Keratinocyte (primary cell): ENCODE measurements at regions not wholly inside any gene's neighbourhood (a gene's known extent, or its start where the extent isn't known, plus 50 kb on each side); places are given as distances from the start of the nearest gene placed in this dataset.

Experiments used
- DNase-seq: peaks from one replicate; pipeline ENCODE4 v3.0.0-alpha.2; 2011; ENCODE audit warnings: low read depth, missing footprints, low spot score
- FAIRE-seq: peaks from 2 replicates; lab custom pipeline; 2011; peaks lifted over from hg19 to GRCh38; lab: Jason Lieb, UNC
- H2AFZ ChIP-seq: 2 replicates; pipeline ENCODE4 v1.6.0; 2012; ENCODE audit warnings: low read length, control low read depth, inconsistent platforms; ENCODE audit not compliant: control insufficient read depth
- H3K27ac ChIP-seq: 2 replicates; pipeline ENCODE4 v1.5.1; 2011; ENCODE audit warnings: low read length; ENCODE audit not compliant: control insufficient read depth, insufficient read depth
- H3K27me3 ChIP-seq: 3 replicates; pipeline ENCODE4 v1.6.0; 2011; ENCODE audit warnings: low read length; ENCODE audit not compliant: control insufficient read depth, insufficient read depth; ENCODE audit errors: extremely low read depth
- H3K36me3 ChIP-seq, 2 experiments: 2 replicates in 1 of 2; 3 replicates in 1 of 2; pipeline ENCODE4 v1.5.1; 2011; ENCODE audit warnings: low read length in 2 of 2, mild to moderate bottlenecking in 1 of 2; ENCODE audit not compliant: control insufficient read depth in 2 of 2, insufficient read depth in 2 of 2; ENCODE audit errors: extremely low read depth in 1 of 2
- H3K4me1 ChIP-seq: 3 replicates; pipeline ENCODE4 v1.5.1; 2011; ENCODE audit warnings: low read length; ENCODE audit not compliant: control insufficient read depth, insufficient read depth; ENCODE audit errors: extremely low read depth
- H3K4me2 ChIP-seq: 3 replicates; pipeline ENCODE4 v1.6.0; 2011; ENCODE audit warnings: low read depth, low read length; ENCODE audit not compliant: control insufficient read depth, insufficient read depth; ENCODE audit errors: extremely low read depth
- H3K4me3 ChIP-seq, 3 experiments: fragments of 200-600 bp in 1 of 3; sonication (generic) in 1 of 3; 2 replicates in 2 of 3; 3 replicates in 1 of 3; pipeline ENCODE4 v1.5.1; 2011 to 2016; ENCODE audit warnings: low read length in 3 of 3, mild to moderate bottlenecking in 3 of 3, control low read depth in 2 of 3, inconsistent platforms in 1 of 3, low read depth in 1 of 3, mixed read lengths in 1 of 3, mixed run types in 1 of 3, moderate library complexity in 1 of 3; ENCODE audit not compliant: control insufficient read depth in 2 of 3, insufficient read depth in 2 of 3; ENCODE audit errors: extremely low read depth in 1 of 3
- H3K79me2 ChIP-seq: 2 replicates; pipeline ENCODE4 v1.6.0; 2012; ENCODE audit warnings: low read length; ENCODE audit not compliant: control insufficient read depth, insufficient read depth
- H3K9ac ChIP-seq: 3 replicates; pipeline ENCODE4 v1.6.0; 2011; ENCODE audit warnings: low read length; ENCODE audit not compliant: control insufficient read depth, insufficient read depth; ENCODE audit errors: extremely low read depth
- H3K9me1 ChIP-seq: 3 replicates; pipeline ENCODE4 v1.6.0; 2011; ENCODE audit warnings: low read length; ENCODE audit not compliant: control insufficient read depth, insufficient read depth; ENCODE audit errors: extremely low read depth
- H3K9me3 ChIP-seq: 2 replicates; pipeline ENCODE4 v1.5.1; 2012; ENCODE audit warnings: low read depth, low read length; ENCODE audit not compliant: control insufficient read depth
- H4K20me1 ChIP-seq: 3 replicates; pipeline ENCODE4 v1.6.0; 2011; ENCODE audit warnings: low read length; ENCODE audit not compliant: control insufficient read depth, insufficient read depth; ENCODE audit errors: extremely low read depth
- EZH2 ChIP-seq: IDR thresholded peaks from one replicate; pipeline ENCODE4 v1.6.1; 2012; ENCODE audit warnings: inconsistent platforms, mild to moderate bottlenecking, low read length, moderate library complexity
- dilution Hi-C: fragments of 300-500 bp; cut with MboI; formaldehyde crosslinking; loops from one replicate; pipeline ENCODE4 v1.7.0; 2020; ENCODE audit warnings: low sequenced_read_pairs; ENCODE audit not compliant: extremely low pct_ligation_motif_present
- TF ChIP-seq, protein P1 (sequence below), 3 experiments: IDR thresholded peaks in 1 of 3; conservative IDR thresholded peaks in 1 of 3; optimal IDR thresholded peaks in 1 of 3; 2 replicates in 2 of 3; 3 replicates in 1 of 3; pipeline versions ENCODE3 to v1.5.1; 2011; ENCODE audit warnings: low read length in 3 of 3, mild to moderate bottlenecking in 3 of 3, moderate library complexity in 2 of 3, control low read depth in 1 of 3, inconsistent platforms in 1 of 3; ENCODE audit not compliant: insufficient read depth in 2 of 3; ENCODE audit errors: extremely low read depth in 1 of 3

DNA sequence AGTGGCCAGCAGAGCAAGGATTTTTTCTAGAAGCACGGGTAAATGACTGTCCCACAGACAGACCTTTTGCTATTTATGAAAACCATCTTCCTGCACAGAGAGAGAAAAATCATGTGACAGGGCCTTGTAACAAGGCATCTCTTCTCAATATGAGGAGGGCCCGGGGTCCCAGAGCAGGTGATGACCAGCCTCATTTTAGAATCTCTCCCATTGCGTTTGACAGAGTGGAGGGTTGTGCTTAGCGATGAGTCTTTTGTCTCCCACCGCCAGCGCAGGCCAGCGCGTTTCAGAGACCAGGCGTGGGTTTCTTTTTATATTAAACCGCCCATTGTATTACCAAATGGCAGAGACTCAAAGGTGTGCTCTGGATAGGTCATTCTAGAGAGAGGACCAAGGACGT lies 97.4 kb upstream of the UBL3 start:
- dilution Hi-C loops = no loop called here
- no peak for FAIRE-seq
- H2AFZ ChIP-seq = no peak overlapping the region
- no peak overlapping the region for H3K4me3 ChIP-seq
- no peaks in the 10 kb centered on the region for H3K9me1 ChIP-seq
- no peak overlapping the region for H3K4me2 ChIP-seq
- peaks cover 7% of the 10 kb centered on the region for H3K27me3 ChIP-seq
- no peaks in the 10 kb centered on the region for H4K20me1 ChIP-seq
- no peak overlapping the region for H3K27ac ChIP-seq
- H3K9me3 ChIP-seq = no peaks in the 10 kb centered on the region
- no peaks in the 10 kb centered on the region for H3K4me1 ChIP-seq
- no peaks in the 10 kb centered on the region for H3K36me3 ChIP-seq
- H3K9ac ChIP-seq = no peak overlapping the region
- no peaks in the 10 kb centered on the region for H3K79me2 ChIP-seq
- DNase-seq = no peak
- no peak for TF ChIP-seq EZH2
- TF ChIP-seq, protein P1, sequence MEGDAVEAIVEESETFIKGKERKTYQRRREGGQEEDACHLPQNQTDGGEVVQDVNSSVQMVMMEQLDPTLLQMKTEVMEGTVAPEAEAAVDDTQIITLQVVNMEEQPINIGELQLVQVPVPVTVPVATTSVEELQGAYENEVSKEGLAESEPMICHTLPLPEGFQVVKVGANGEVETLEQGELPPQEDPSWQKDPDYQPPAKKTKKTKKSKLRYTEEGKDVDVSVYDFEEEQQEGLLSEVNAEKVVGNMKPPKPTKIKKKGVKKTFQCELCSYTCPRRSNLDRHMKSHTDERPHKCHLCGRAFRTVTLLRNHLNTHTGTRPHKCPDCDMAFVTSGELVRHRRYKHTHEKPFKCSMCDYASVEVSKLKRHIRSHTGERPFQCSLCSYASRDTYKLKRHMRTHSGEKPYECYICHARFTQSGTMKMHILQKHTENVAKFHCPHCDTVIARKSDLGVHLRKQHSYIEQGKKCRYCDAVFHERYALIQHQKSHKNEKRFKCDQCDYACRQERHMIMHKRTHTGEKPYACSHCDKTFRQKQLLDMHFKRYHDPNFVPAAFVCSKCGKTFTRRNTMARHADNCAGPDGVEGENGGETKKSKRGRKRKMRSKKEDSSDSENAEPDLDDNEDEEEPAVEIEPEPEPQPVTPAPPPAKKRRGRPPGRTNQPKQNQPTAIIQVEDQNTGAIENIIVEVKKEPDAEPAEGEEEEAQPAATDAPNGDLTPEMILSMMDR (optimal IDR thresholded peaks at IDR 0.05 in 1 of 3, IDR thresholded peaks at IDR 0.05 in 1 of 3, conservative IDR thresholded peaks at IDR 0.05 in 1 of 3; ENCODE audit: extremely low read depth in 1 of 3, insufficient read depth in 2 of 3, low read length in 3 of 3) = no peak

DNA sequence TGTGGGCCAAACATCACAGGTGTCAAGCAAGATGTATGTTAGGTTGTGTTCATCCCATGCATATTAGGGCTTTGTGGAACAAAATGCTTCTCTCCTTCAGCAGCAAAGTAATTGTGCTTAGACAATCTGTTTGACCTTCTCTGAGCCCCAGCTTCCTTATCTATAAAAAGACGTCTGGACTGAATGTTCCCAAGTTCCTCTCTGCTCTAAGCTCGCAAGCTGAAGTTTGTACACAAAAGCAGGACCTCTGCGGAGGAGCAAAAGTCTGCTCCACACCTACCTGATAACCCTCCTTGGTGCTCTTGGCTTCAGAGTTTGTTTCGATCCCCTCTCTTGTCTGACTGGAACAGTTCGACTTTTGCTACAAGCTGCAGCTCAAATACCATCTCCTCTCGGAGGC lies 95.7 kb upstream of the UBL3 start:
- no peak for FAIRE-seq
- no peaks in the 10 kb centered on the region for H3K36me3 ChIP-seq
- H3K9me3 ChIP-seq = no peaks in the 10 kb centered on the region
- DNase-seq = no peak
- H2AFZ ChIP-seq = no peak overlapping the region
- H3K27me3 ChIP-seq = peaks cover 7% of the 10 kb centered on the region
- H3K4me3 ChIP-seq = no peak overlapping the region
- H3K4me2 ChIP-seq = no peak overlapping the region
- dilution Hi-C loops = no loop called here
- no peak for TF ChIP-seq EZH2
- TF ChIP-seq, protein P1 (optimal IDR thresholded peaks at IDR 0.05 in 1 of 3, IDR thresholded peaks at IDR 0.05 in 1 of 3, conservative IDR thresholded peaks at IDR 0.05 in 1 of 3; ENCODE audit: extremely low read depth in 1 of 3, insufficient read depth in 2 of 3, low read length in 3 of 3) = no peak
- H3K9ac ChIP-seq = no peak overlapping the region
- no peaks in the 10 kb centered on the region for H3K4me1 ChIP-seq
- H3K9me1 ChIP-seq = no peaks in the 10 kb centered on the region
- no peaks in the 10 kb centered on the region for H4K20me1 ChIP-seq
- H3K79me2 ChIP-seq = no peaks in the 10 kb centered on the region
- H3K27ac ChIP-seq = no peak overlapping the region
